Stimulated activated CD4-positive, alpha-beta T cell treated with anti-CD3 and anti-CD28 coated beads, Interleukin-15, amount 100 ng/mL, for 1 hour (primary cell): ENCODE measurements at regions not wholly inside any gene's neighbourhood (a gene's known extent, or its start where the extent isn't known, plus 50 kb on each side); places are given as distances from the start of the nearest gene placed in this dataset.
"Not testable (repeated sequence)": the region's sequence is repeated elsewhere in the genome, so short reads cannot be mapped to it uniquely, and the experiment has no call there.

ENCODE experiments used
- DNase-seq, 2 donors: peaks; one replicate each; pipeline ENCODE4 v3.0.0-alpha.2; 2020; ENCODE audit warnings: low read depth in 1 of 2, low spot score in 1 of 2

DNA sequence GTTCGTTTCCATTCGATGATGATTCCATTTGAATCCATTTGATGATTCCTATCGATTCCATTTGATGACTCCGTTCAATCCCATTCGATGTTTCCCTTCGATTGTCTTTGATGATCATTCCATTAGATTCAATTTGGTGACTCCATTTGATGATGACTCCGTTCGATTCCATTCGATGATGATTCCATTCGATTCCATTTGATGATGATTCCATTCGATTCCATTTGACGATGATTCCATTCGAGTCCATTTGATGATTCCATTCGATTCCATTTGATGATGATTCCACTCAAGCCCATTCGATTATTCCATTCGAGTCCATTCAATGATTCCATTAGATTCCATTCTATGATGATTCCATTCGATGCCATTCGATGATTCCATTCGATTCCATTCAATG is 2730.6 kb downstream of the RPIA start:
- DNase-seq: not testable (repeated sequence)

- not testable (repeated sequence) for DNase-seq
Observed at GRCh38 chr2:91427148-91427547, 2735.7 kb downstream of the RPIA start.

GRCh38 chr2:91441932-91442245 is 2750.4 kb downstream of the RPIA start:
- DNase-seq: not testable (repeated sequence)

DNA sequence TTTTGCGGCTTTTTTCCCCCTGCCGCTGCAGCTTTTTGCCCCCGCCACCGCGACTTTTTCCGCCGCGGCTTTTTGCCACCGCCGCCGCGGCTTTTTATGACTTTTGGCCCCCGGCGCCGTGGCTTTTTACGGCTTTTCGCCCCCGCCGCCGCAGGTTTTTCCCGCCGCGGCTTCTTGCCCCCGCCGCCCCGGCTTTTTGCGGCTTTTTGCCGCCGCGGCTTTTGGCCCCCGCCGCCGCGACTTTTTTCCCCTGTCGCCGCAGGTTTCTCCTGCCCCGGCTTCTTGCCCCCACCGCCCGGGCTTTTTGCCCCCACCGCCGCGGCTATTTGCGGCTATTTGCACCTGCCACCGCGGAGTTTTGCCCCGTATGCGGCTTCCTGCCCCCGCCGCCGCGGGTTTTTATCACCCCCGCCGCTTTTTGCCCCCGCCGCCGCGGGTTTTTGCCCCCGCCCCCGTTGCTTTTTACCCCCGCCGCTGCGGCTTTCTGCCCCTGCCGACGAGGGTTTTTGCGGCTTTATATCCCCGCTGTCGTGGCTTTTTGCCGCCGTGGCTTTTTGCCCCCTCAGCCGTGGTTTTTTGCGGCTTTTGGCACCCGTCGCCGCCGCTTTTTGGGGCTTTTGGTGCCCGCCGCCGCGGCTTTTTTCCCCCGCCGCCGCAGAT is 2750.9 kb downstream of the RPIA start:
- peak in 1 of 2 donors; percentile 1 for DNase-seq

DNA sequence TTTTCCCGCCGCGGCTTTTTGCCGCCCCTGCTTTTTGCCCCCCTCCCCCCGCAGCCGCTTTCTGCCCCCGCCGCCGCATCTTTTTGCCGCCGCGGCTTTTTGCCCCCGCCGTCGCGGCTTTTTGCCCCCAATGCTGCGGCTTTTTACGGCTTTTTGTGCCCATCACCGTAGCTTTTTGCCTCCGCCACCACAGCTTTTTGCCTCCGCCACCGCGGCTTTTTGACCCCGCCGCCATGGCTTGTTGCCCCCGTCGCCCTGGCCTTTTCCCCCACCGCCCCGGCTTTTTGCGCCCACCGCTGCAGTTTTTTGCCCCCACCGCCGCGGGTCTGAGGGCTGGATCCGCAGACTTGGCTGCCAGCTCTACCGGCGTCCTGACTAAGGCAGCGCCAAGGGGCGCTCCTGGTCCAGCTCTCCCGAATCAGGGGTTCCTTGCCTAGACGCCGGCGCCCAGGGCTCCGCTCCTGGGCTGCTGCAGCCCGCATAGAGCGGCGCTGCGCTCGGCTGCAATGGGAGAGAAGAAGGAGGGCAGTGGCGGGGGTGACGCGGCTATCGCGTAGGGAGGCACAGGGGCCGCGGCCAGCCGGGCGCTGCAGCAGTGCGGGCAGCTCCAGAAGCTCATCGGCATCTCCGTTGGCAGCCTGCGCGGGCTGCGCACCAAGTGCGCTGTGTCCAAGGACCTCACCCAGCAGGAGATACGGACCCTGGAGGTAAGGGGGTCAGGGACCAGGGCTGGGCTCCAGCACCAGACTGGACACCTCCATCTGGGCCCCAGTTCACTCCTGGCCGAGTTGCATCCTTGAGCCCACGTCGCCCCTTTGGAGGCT is 2751.6 kb downstream of the RPIA start:
- not testable (repeated sequence) for DNase-seq

GRCh38 chr2:91443730-91444115 is 2752.2 kb downstream of the RPIA start:
- DNase-seq: not testable (repeated sequence)

GRCh38 chr2:91445705-91446104 is 2754.2 kb downstream of the RPIA start:
- not testable (repeated sequence) for DNase-seq

DNA sequence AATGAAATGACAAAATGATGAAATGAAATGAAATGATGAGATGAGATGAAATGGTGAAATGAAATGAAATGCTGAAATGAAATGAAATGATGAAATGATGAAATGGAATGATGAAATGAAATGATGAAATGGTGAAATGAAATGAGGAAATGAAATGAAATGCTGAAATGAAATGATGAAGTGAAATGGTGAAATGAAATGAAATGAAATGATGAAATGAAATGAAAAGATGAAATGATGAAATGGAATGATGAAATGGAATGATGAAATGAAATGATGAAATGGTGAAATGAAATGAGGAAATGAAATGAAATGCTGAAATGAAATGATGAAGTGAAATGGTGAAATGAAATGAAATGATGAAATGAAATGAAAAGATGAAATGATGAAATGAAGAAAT is 2755.0 kb downstream of the RPIA start:
- DNase-seq: not testable (repeated sequence)

DNA sequence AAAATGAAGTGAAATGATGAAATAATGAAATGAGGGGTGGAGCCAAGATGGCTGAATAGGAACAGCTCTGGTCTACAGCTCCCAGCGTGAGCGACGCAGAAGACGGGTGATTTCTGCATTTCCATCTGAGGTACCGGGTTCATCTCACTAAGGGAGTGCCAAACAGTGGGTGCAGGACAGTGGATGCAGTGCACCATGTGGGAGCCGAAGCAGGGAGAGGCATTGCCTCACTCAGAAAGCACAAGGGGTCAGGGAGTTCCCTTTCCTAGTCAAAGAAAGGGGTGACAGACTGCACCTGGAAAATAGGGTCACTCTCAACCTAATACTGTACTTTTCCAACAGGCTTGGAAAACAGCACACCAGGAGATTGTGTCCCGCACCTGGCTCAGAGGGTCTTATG is 2755.4 kb downstream of the RPIA start:
- DNase-seq: not testable (repeated sequence)

GRCh38 chr2:91447508-91447907 is 2756.0 kb downstream of the RPIA start:
- DNase-seq: not testable (repeated sequence)

DNA sequence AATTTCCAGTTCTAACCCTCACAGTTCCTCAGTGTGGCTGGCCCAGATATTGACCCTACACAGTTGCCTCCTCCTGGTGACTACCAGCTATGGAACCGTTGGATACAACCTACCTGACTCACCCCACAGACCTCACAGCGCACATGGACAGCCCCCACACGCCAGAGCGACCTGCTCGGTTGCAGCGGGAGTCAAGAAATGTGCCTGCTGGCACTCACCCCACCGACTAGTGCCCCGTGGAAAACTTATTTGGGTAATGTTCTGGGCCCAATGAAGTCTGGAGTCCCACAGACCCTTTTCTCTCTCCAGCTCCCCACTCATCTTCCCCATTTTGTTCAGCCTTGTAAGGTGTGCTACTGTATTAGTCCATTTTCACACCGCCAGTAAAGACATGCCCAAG is 2770.8 kb downstream of the RPIA start:
- not testable (repeated sequence) for DNase-seq

DNA sequence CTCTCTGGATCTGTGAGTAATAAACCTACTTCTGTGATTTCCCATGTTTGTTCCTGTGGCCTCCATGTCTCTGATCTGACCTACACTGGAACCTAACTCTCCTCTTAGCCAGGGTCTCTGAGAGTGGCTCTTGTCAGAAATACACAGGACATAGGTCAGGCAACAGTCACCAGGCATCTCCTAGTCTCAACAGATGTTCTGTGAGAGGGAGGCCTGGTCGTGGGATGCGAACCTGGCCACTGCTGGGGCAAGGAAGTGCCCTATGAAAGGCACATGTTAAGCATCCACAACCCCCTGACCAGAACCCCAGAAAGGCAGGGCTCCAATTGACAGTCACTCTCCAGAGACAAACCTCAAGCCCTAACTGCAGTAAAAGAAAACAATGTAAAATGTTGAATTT is 2771.5 kb downstream of the RPIA start:
- not testable (repeated sequence) for DNase-seq

GRCh38 chr2:91466780-91467363 is 2775.4 kb downstream of the RPIA start:
- DNase-seq: not testable (repeated sequence)

DNA sequence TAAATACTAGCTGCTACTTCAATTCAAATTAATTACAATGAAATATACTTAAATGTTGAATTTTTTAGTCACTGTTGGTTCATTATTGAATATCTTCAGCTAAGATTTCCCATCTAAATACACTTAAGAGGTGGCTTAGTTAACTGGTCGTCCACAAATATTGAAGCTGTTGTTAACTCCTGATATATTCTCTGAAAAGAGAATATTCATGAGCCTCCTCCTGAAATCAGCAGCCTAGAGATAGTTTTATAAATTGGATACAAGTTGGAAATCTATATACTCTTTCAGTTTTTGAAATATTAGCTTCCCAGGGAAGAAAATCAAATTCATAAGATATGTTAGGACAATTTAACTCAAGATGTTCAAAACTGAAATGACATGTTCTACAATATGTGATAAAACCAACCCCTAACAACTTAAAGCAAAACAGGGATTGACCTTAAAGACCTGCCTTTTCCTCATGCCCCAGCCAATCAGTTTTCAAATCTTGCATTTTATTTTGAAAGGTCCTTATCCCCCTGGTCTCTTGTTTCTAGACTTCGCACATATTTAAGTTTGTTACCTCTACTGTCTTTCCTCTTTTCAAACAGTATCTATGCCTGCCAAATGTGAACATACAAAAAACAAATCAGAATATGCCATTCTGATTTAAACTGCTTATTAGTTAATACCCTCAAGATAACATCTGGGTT is 2784.9 kb downstream of the RPIA start:
- DNase-seq: not testable (repeated sequence)

GRCh38 chr2:91476936-91477246 is 2785.4 kb downstream of the RPIA start:
- not testable (repeated sequence) for DNase-seq

DNA sequence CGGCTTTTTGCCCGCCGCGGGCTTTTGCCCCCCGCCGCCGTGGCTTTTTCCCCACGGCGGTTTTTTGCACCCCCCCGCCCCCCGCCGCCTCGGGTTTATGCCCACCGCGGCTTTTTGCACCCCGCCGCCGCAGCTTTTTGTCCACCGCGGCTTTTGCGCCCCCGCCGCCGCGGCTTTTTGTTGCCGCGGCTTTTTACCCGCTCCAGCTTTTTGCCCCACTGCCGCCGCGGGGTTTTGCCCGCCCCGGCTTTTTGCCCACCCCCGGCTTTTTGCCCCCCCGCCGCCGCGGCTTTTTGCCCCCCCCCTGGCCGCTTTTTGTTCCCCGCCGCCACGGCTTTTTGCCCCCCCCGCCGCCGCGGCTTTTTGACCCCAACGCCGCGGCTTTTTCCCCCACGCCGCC is 2785.8 kb downstream of the RPIA start:
- not testable (repeated sequence) for DNase-seq

DNA sequence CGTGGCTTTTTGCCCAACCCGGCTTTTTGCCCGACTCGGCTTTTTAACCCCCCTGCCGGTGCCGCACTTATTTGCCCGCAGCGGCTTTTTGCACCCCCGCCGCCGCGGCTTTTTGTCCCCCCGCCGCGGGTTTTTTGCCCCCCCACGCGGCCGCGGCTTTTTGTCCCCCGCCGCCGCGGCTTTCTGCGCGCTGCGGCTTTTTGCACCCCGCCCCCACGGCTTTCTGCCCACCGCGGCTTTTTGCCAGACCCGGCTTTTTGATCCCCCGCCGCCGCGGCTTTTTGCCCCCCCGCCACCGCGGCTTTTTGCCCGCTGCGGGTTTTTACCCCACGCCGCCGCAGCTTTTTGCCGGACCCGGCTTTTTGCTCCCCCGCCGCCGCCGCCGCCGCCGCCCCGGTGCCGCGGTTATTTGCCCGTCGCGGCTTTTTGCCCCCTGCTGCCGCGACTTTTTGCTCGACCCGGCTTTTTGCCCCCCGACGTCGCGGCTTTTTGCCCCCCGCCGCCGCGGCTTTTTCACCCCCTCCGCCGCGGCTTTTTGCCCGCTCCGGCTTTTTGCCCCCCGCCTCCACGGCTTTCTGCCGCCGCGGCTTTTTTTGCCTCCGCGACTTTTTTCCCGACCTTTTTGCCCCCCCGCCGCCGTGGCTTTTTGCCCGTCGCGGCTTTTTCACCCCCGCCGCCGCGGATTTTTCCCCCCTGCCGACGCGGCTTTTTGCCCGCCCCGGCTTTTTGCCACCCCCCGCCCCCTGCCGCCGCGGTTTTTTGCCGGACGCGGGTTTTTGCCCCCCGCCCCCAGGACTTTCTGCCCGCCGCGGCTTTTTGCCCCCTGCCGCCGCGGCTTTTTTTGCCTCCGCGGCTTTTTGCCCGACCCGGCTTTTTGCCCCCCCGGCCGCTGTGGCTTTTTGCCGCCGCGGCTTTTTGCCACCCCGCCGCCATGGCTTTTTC is 2786.5 kb downstream of the RPIA start:
- no peak for DNase-seq

- DNase-seq: not testable (repeated sequence)
Observed at GRCh38 chr2:91478851-91479718, 2787.6 kb downstream of the RPIA start.

DNA sequence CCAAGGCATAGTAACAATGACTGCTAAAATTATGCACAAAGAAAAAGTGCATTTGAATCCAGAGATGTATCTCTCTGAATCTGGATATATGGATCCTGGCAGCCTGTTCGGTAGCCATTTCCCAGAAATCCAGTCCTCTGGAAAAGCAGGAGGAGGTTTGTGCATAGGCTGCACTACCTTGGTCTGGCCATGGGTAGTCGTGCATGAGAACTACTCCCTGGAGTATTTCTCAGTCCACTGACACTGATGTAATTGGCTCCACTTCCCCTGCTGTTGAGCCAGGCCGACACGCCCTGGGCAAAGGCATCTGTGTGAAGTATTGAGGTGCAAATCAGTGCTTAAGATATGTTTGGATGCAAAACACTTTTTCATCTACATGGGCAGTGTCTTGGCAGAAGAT is 2793.8 kb downstream of the RPIA start:
- not testable (repeated sequence) for DNase-seq
